ENCODE measurements at regions not wholly inside any gene's neighbourhood (a gene's known extent, or its start where the extent isn't known, plus 50 kb on each side); places are given as distances from the start of the nearest gene placed in this dataset.

DNA sequence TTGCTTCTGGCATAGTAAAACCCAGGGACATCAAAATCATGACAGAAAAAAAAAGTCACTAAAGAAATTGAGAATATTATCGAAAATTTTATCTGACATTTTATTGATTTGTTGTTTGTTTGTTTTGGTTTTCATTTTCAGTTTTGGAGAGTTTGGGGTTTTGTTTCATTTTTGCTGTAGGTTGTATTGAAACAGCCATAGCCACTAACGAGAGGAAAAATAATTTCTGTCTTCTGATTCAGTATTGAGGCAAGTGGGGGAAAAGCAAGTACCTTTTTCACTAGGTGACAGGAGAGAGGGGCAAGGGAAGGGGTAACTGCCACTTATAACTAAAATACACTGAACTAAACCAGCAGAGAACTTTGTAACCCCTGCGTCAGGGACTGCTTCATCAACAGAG lies 392.8 kb upstream of the NDST3 start:
- TF ChIP-seq, protein P1, sequence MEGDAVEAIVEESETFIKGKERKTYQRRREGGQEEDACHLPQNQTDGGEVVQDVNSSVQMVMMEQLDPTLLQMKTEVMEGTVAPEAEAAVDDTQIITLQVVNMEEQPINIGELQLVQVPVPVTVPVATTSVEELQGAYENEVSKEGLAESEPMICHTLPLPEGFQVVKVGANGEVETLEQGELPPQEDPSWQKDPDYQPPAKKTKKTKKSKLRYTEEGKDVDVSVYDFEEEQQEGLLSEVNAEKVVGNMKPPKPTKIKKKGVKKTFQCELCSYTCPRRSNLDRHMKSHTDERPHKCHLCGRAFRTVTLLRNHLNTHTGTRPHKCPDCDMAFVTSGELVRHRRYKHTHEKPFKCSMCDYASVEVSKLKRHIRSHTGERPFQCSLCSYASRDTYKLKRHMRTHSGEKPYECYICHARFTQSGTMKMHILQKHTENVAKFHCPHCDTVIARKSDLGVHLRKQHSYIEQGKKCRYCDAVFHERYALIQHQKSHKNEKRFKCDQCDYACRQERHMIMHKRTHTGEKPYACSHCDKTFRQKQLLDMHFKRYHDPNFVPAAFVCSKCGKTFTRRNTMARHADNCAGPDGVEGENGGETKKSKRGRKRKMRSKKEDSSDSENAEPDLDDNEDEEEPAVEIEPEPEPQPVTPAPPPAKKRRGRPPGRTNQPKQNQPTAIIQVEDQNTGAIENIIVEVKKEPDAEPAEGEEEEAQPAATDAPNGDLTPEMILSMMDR (IDR thresholded peaks at IDR 0.05; ENCODE audit: insufficient read depth, low read length) = no peak
- TF ChIP-seq, protein P2, sequence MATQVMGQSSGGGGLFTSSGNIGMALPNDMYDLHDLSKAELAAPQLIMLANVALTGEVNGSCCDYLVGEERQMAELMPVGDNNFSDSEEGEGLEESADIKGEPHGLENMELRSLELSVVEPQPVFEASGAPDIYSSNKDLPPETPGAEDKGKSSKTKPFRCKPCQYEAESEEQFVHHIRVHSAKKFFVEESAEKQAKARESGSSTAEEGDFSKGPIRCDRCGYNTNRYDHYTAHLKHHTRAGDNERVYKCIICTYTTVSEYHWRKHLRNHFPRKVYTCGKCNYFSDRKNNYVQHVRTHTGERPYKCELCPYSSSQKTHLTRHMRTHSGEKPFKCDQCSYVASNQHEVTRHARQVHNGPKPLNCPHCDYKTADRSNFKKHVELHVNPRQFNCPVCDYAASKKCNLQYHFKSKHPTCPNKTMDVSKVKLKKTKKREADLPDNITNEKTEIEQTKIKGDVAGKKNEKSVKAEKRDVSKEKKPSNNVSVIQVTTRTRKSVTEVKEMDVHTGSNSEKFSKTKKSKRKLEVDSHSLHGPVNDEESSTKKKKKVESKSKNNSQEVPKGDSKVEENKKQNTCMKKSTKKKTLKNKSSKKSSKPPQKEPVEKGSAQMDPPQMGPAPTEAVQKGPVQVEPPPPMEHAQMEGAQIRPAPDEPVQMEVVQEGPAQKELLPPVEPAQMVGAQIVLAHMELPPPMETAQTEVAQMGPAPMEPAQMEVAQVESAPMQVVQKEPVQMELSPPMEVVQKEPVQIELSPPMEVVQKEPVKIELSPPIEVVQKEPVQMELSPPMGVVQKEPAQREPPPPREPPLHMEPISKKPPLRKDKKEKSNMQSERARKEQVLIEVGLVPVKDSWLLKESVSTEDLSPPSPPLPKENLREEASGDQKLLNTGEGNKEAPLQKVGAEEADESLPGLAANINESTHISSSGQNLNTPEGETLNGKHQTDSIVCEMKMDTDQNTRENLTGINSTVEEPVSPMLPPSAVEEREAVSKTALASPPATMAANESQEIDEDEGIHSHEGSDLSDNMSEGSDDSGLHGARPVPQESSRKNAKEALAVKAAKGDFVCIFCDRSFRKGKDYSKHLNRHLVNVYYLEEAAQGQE (IDR thresholded peaks at IDR 0.05; ENCODE audit: insufficient replicate concordance, low read depth) = no peak
